ENCODE measurements at regions not wholly inside any gene's neighbourhood (a gene's known extent, or its start where the extent isn't known, plus 50 kb on each side); places are given as distances from the start of the nearest gene placed in this dataset.

DNA sequence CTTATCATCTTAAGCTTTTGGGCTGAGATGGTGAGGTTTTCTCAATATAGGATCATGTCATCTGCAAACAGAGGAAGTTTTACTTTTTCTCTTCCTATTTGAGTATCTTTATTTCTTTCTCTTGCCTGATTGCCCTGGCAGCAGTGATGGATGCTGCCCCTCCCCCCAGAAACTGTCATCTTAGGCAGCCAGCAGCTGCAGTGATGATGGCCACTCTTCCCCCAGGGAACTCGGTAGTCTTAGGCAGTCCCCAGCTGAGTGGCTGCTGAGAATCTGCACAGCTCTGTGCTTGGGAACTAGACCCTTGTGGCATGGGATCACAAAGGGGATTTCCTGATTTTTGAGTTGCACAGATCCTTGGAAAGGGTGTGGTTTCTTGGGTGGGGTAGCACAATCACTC, 791.1 kb upstream of the ALCAM start:
- no peak for DNase-seq
- ATAC-seq, result no peak
- H3K9me3 Mint-ChIP-seq, result peaks cover 12 to 41% of the 10 kb centered on the region in 2 donors
- H3K27ac Mint-ChIP-seq, result no peak overlapping the region
- H3K4me1 Mint-ChIP-seq, result no peaks in the 10 kb centered on the region
- H3K27me3 Mint-ChIP-seq, result no peaks in the 10 kb centered on the region
- H3K4me3 Mint-ChIP-seq, result no peak overlapping the region

DNA sequence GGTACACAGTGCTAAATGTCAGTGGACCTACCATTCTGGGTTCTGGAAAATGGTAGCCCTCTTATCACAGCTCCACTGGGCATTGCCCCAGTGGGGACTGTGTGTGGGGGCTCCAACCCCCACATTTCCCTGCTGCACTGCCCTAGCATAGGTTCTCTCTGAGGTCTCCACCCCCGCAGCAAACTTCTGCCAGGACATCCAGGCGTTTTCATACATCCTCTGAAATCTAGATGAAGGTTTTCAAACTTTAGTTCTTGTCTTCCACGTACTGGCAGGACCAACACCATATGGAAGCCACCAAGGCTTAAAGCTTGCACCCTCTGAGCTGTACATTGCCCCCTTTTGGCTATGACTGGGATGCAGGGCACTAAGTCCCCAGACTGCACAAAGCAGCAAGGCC, 788.2 kb upstream of the ALCAM start:
- DNase-seq (no peak), ATAC-seq (no peak)
- Mint-ChIP-seq H3K27ac (no peak overlapping the region), H3K4me3 (no peak overlapping the region), H3K4me1 (no peaks in the 10 kb centered on the region), H3K9me3 (peaks cover 12 to 41% of the 10 kb centered on the region in 2 donors), H3K27me3 (no peaks in the 10 kb centered on the region)

DNA sequence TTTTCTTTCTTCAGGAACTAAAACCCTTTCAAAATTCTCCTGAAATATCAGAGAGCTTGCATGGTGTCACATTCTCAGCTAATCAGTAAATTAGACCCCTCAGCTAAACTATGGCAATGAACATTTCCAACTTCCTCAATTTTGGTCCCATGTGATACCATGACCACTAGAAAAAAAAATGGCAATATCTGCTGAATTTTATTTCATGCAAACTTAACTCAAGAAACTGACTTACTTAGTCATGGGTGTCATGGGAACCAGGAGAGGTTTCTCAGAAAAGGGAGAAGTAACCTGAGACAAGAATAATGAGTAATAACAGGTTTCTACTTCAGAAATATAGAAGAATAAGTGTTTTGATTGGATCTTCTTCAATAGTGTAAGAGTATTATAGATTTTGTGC, 784.6 kb upstream of the ALCAM start:
- DNase-seq (no peak), ATAC-seq (no peak)
- Mint-ChIP-seq H3K27ac (no peak overlapping the region), H3K4me1 (no peaks in the 10 kb centered on the region), H3K9me3 (peaks cover 6 to 26% of the 10 kb centered on the region in 2 donors), H3K4me3 (no peak overlapping the region), H3K27me3 (no peaks in the 10 kb centered on the region)

DNA sequence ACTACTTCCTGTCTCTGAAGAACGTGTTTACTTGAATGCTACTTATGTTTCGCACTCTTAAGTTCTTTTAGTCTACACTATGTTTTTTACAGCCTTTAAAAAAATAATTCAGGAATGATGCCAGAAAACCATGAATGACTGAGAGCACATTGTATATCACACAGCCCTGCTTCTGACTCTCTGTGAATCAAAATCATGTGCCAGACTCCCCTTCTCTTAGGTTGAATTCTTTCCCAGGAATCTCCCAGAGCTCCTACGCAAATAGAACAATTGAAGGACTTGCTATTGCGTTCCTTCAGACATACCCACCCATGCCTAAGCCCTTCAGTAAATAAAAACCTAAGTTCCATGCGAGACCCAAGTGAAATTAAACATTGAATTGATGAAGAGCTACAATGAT, 782.0 kb upstream of the ALCAM start:
- no peak for ATAC-seq
- Mint-ChIP-seq H3K4me1 (no peaks in the 10 kb centered on the region), H3K27me3 (no peaks in the 10 kb centered on the region)

DNA sequence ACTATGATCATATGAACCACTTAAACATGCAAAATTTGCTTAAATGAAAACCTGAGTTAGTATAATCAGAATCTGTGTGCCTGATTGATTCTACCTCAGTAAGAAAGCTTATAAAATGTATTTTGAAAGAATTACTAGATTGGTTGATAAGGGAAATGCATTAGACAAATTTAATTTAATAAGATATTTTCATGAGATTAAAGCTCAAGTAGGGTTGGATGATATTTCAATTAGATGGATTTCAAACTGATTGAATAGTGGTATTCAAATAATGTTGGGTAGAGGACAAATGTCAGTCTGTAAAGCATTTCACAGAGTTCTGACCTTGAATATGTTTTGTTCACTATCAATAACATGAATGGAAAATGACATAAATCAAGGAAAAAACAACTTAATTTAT, 780.4 kb upstream of the ALCAM start:
- Mint-ChIP-seq H3K4me3 (no peak overlapping the region), H3K9me3 (no peaks in the 10 kb centered on the region), H3K27ac (no peak overlapping the region), H3K4me1 (no peaks in the 10 kb centered on the region), H3K27me3 (no peaks in the 10 kb centered on the region)
- no peak for ATAC-seq
- DNase-seq, result no peak

More for the DNA sequence above, 782.0 kb upstream of the ALCAM start:
- H3K27ac Mint-ChIP-seq, result no peak overlapping the region
- H3K4me3 Mint-ChIP-seq, result no peak overlapping the region
- peaks cover 0 to under 1% of the 10 kb centered on the region in 2 donors for H3K9me3 Mint-ChIP-seq
- DNase-seq, result no peak

DNA sequence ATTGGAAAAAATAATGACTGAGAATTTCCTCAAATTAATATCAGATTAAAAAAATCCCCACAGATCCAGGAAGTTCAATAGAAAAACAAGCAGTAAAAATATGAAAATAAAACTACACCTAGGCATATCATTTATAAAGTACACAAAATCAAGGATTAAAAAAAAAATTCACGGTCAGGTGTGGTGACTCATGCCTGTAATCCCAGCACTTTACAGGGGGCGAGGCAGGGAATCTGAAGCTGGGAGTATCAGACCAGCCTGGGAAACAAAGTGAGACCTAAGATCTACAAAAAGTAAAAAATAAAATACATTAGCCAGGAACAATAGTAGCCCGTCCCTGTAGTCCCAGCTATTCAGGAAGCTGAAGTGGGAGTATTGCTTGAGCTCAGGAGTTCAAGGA, 778.3 kb upstream of the ALCAM start:
- Mint-ChIP-seq H3K27ac (no peak overlapping the region), H3K4me1 (peaks cover 6% of the 10 kb centered on the region), H3K27me3 (no peaks in the 10 kb centered on the region), H3K4me3 (no peak overlapping the region), H3K9me3 (no peaks in the 10 kb centered on the region)
- DNase-seq (no peak), ATAC-seq (no peak)

DNA sequence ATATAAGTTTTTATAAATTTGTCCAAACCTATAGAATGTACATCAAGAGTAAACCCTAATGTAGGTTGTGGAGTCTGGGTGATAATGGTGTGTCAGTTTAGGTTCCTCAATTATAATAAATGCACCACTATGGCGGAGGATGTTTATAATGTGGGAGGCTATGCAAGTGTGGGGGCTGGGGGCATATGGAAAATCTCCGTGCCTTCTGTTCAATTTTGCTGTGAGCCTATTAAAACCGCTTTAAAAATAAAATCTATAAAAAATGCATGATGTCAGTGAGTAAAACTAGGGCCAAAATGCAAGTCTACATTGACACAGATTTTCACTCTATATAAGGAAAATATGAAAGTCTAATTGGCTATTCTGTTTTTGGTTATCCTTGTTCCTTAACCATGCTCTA, 774.9 kb upstream of the ALCAM start:
- DNase-seq (no peak), ATAC-seq (no peak)
- Mint-ChIP-seq H3K4me1 (peaks cover 6% of the 10 kb centered on the region), H3K27ac (no peak overlapping the region), H3K27me3 (no peaks in the 10 kb centered on the region), H3K9me3 (no peaks in the 10 kb centered on the region), H3K4me3 (no peak overlapping the region)

DNA sequence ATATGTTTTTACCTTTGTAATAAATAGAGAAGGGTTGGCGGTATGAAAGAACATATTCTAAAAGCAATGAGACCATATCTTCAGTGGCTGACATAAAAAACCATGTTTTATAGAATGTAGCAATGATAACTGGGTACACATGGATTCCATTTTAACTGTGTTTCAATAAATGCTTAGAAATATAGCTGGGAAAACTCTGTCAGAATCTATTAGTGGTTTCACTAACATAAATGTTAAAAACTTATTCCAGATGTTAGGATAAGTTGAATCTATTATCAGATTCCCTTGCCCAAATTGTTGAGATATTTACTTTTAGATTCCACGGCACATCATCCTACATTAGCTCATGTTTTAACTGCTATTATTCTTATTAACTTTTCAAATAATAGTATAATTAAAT, 772.2 kb upstream of the ALCAM start:
- Mint-ChIP-seq H3K4me1 (peaks cover 6% of the 10 kb centered on the region), H3K27me3 (no peaks in the 10 kb centered on the region), H3K9me3 (no peaks in the 10 kb centered on the region), H3K27ac (no peak overlapping the region), H3K4me3 (no peak overlapping the region)
- DNase-seq (no peak), ATAC-seq (no peak)

DNA sequence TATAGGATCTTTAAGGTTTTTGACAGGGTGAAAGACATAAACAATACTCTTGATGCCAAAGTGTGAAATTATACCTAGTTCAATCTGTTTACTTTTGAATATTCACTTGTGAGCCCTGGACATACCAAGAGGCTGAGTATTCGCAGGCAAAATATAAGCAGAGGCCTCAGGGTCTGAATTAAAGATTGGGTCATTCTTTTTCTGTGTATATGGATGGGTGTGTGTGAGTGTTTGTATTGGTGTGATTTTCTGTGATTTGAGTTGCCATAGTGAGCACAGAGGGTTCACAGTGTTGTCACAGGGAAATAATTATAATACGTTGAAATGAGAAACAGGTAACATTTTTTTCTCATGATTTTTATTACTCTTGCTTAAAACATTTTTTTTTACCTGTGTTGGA, 770.7 kb upstream of the ALCAM start:
- H3K27me3 Mint-ChIP-seq, result no peaks in the 10 kb centered on the region
- H3K4me1 Mint-ChIP-seq, result peaks cover 6% of the 10 kb centered on the region
- H3K9me3 Mint-ChIP-seq, result no peaks in the 10 kb centered on the region
- H3K4me3 Mint-ChIP-seq, result no peak overlapping the region
- no peak for DNase-seq
- no peak for ATAC-seq
- no peak overlapping the region for H3K27ac Mint-ChIP-seq

DNA sequence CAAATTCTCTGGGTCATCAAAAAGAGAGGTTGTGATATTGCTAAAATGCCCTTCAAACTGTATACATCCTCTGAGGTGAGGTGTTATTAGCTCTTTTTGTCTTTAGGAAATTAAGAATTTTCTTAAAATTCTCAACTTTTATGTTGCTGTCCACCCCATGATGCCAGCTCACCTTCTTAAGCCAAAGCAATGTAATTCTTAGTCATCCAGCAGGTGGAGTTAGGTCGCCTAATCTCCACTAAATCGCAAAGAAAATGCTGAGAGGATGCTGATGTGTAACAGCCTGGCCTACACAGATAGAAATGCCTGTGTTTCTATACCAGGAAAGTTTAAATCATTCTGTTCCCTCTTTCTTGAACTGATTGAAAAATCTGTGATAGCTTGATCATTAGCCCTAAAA, 770.2 kb upstream of the ALCAM start:
- Mint-ChIP-seq H3K27me3 (no peaks in the 10 kb centered on the region), H3K4me3 (no peak overlapping the region), H3K4me1 (peaks cover 6% of the 10 kb centered on the region), H3K9me3 (no peaks in the 10 kb centered on the region), H3K27ac (peak overlapping the region in 1 of 2 donors; percentile 40)
- DNase-seq (no peak), ATAC-seq (peak; percentile 69)

DNA sequence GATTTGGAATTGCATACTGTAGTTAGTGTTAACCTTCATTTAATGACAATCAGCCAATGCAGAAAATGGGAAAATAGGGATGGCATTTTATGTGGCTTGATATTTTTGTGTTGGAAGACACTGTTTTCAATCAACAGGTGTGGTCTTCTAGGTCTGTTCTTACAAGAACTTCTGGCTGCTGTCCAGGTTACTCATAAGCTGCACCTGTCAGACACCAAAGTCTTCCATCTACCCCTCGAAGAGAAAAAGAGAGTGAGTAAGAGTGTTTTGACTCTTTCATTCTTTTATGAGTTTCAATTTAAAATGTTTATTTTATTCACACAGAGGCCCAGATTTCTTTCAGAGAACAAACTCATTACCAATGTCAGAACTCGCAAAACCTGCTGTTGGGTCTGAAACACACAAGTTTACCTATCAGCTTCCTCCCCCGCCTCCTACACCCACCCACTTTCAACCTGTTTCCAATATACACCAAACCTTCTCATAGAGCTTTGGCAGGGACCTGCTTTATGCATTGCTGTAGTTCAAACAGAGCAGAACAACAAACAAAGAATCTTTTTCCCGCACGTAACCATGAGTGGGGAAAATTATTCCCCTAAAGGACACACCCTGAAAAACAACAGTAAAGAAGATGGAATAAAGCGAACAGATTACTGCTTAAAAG, 767.7 kb upstream of the ALCAM start:
- H3K9me3 Mint-ChIP-seq, result no peaks in the 10 kb centered on the region
- H3K27ac Mint-ChIP-seq, result no peak overlapping the region
- H3K4me3 Mint-ChIP-seq, result no peak overlapping the region
- no peaks in the 10 kb centered on the region for H3K27me3 Mint-ChIP-seq
- DNase-seq, result no peak
- no peak for ATAC-seq
- H3K4me1 Mint-ChIP-seq, result no peaks in the 10 kb centered on the region

DNA sequence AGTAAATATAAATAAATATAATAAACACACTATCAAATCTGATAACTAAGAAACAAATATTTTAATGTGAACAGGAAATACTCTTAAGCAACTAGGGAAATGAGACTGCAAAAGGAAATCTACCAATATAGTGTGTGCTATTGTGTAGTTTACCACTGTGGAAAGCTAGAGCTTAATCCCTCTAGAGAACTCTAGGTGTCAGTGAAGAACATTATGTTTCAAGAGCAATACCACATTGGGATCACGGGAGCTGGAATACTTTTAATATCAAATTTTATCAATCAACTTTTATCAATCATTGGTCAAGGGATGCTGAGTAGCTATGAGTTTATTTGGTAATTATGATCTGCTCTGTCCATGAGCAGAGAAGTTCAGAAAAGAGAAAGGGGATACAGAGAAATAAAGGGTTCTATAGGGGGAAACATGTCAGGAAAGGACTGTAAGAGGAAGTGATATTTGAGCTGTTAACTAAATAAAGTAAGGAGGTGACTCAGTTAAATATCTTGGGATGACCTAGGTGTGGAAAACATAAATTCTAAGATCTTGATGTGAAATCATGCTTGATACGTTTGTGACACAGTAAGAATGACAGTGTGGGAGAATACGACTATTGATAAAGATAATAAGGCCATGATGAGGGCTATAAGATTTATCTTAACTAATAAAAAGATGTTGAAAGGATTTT, 762.2 kb upstream of the ALCAM start:
- ATAC-seq (no peak), DNase-seq (no peak)
- Mint-ChIP-seq H3K27ac (no peak overlapping the region), H3K4me1 (peaks cover 5% of the 10 kb centered on the region), H3K4me3 (no peak overlapping the region), H3K9me3 (no peaks in the 10 kb centered on the region), H3K27me3 (peaks cover 27% of the 10 kb centered on the region)

DNA sequence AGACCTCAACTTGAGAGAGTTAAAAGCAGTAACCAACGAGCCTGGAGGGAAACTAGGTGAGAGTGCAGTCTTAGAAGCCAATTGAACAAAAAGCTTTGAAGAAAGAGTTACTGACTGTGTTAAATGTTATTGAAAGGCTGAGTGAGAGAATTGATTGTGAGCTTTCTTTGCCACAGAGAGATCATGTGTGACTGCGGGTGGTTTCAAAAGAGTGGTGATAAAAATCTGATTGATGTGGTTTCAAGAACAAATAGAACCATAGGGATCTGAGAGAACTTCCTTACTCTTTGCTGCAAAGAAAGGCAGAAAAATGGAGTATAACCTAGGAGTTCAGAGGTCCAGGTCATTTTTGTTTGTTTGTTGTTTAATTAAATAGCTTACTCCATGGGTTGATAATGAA, 759.9 kb upstream of the ALCAM start:
- H3K27ac Mint-ChIP-seq, result no peak overlapping the region
- ATAC-seq, result no peak
- H3K27me3 Mint-ChIP-seq, result peaks cover 30% of the 10 kb centered on the region
- no peaks in the 10 kb centered on the region for H3K9me3 Mint-ChIP-seq
- peaks cover 5% of the 10 kb centered on the region for H3K4me1 Mint-ChIP-seq
- no peak overlapping the region for H3K4me3 Mint-ChIP-seq
- no peak for DNase-seq

DNA sequence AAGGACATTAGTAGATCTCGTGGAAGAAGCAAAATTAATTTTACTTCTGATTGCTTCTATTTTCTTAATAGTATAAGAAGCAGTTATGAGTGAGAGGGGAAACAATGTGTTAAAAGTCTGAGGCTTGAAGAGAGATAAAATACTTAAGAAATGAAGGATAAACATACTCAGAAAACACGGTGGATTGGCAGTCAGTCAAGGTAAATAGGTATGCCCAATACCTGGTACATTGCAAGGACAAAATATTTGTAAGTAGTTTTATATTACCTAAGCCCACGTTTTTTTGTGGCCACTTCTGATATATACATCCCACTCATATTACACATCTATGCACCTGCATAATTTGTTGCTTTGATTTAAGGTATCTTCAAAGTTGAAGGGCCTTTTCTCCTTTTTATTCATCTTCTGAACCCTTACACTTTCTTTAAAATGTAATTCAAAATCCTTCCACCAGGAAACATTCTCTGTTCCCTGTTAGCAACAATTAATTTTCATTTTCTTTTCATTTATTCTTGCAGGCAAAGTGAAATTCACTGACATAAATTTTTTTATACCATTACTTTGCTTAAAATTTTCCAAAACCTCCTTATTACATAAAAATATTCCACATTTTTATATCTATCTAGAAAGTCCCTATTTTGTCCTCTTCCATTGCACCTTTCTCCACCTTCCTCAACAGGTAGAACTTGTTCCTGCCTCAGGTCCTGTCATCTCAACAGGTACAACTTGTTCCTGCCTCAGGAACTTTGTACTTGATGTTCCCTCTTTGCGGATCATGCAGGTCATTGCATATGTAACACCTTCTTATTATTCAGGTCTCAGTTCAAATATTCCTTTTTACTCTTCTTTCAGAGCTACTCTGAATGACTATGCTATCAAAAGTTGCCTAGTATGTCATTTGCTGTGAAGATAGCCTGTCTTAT, 755.7 kb upstream of the ALCAM start:
- Mint-ChIP-seq H3K4me1 (peaks cover 5% of the 10 kb centered on the region), H3K4me3 (no peak overlapping the region)

DNA sequence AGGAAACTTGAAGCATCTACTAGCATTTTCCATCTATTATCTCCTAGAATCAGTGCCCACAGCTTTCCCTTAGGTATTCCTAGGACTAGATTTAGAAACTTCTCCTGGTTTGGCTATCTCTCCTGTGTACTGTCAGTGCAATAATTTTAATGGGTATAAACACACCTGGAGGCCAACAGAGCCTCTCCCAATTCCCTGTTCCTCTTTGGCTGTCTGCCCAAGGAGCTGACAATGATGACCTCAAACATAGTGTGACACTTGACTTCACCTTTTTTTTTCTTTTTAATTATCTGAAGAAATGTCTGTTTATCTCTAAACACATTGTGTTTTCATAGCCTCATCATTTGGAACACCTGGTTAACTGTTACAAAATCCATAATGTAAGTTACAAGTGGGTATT, 754.5 kb upstream of the ALCAM start:
- Mint-ChIP-seq H3K27me3 (peaks cover 20% of the 10 kb centered on the region), H3K4me3 (no peak overlapping the region), H3K4me1 (no peaks in the 10 kb centered on the region), H3K9me3 (no peaks in the 10 kb centered on the region), H3K27ac (no peak overlapping the region)
- DNase-seq (no peak), ATAC-seq (no peak)

More for the DNA sequence above, 755.7 kb upstream of the ALCAM start:
- Mint-ChIP-seq H3K27ac (no peak overlapping the region), H3K27me3 (peaks cover 30% of the 10 kb centered on the region), H3K9me3 (no peaks in the 10 kb centered on the region)
- ATAC-seq, result no peak
- no peak for DNase-seq

DNA sequence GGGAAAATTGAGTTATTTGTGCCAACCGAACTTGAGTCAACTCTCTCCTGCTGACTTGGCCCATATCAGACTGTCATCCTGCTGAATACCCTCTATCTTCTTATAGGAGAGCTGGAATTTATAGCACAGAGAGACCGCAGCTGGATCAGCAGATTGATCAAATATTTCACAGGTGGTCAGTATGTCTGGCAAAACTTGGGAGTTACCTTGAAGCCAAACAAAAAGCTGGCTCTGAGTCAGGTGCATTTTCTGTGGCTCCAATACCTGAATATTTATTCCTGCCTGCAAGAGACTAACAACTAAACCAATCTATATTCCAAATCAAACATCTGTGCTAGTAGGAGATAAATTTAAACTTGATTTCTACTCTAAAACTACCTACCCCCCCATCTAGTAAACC, 752.1 kb upstream of the ALCAM start:
- no peaks in the 10 kb centered on the region for H3K4me1 Mint-ChIP-seq
- H3K9me3 Mint-ChIP-seq, result peaks cover 0 to 8% of the 10 kb centered on the region in 2 donors
- H3K4me3 Mint-ChIP-seq, result no peak overlapping the region
- H3K27ac Mint-ChIP-seq, result no peak overlapping the region
- no peak for DNase-seq
- peaks cover 2% of the 10 kb centered on the region for H3K27me3 Mint-ChIP-seq
- ATAC-seq, result no peak
